Vagina (tissue), 2 donors: ENCODE measurements at regions not wholly inside any gene's neighbourhood (a gene's known extent, or its start where the extent isn't known, plus 50 kb on each side); places are given as distances from the start of the nearest gene placed in this dataset.
A peak's percentile ranks its signal among the peaks of the same experiment; 100 is the strongest.

Source experiments
- DNase-seq, 2 donors: peaks; one replicate each; pipeline ENCODE4 v3.0.0-alpha.2; 2017; ENCODE audit errors: extremely low spot score in 2 of 2
- H3K27ac ChIP-seq: fragments of 200-600 bp; sonication (generic); one replicate; pipeline ENCODE4 v1.5.1; 2019
- H3K27me3 ChIP-seq: fragments of 200-600 bp; sonication (generic); one replicate; pipeline ENCODE4 v1.5.1; 2019
- H3K36me3 ChIP-seq, 2 donors: fragments of 200-600 bp; sonication (generic); one replicate each; pipeline ENCODE4 v1.5.1; 2017 to 2019
- H3K4me1 ChIP-seq: fragments of 200-600 bp; sonication (generic); one replicate; pipeline ENCODE4 v1.5.1; 2019
- H3K4me3 ChIP-seq, 2 donors: fragments of 200-600 bp; sonication (generic); 1 replicate in 1 of 2; 2 replicates in 1 of 2; pipeline ENCODE4 v1.5.1; 2016 to 2019
- H3K9me3 ChIP-seq: fragments of 200-600 bp; sonication (generic); one replicate; pipeline ENCODE4 v1.5.1; 2019
- POLR2A ChIP-seq, 2 donors: fragments of 450-650 bp; IDR thresholded peaks; one replicate each; pipeline ENCODE4 v1.6.1; 2017; ENCODE audit warnings: antibody characterized with exemption in 2 of 2, mild to moderate bottlenecking in 2 of 2, moderate library complexity in 2 of 2
- POLR2AphosphoS5 ChIP-seq, 2 donors: sonication (generic); formaldehyde crosslinking; IDR thresholded peaks; one replicate each; pipeline ENCODE4 v1.9.0; 2017; ENCODE audit warnings: antibody characterized with exemption in 2 of 2, mild to moderate bottlenecking in 2 of 2, low read depth in 1 of 2; ENCODE audit not compliant: insufficient read depth in 1 of 2
- intact Hi-C: fragments of 100-400 bp; cut with DNase I; formaldehyde crosslinking; loops from one replicate; pipeline ENCODE4 v1.15.1; 2023
- TF ChIP-seq, protein P1 (sequence below), 3 experiments: fragments of 450-650 bp in 2 of 3; fragments of 200-600 bp in 1 of 3; sonication (generic) in 1 of 3; IDR thresholded peaks; one replicate each; pipeline ENCODE4 v1.5.1; 2017 to 2019; ENCODE audit warnings: antibody characterized with exemption in 3 of 3, mild to moderate bottlenecking in 2 of 3, moderate library complexity in 2 of 3

- Histone ChIP-seq H3K9me3 (no peaks in the 10 kb centered on the region), H3K36me3 (no peaks in the 10 kb centered on the region), H3K4me1 (peaks cover 74% of the 10 kb centered on the region), H3K27ac (no peak overlapping the region), H3K27me3 (no peaks in the 10 kb centered on the region), H3K4me3 (no peak overlapping the region)
- TF ChIP-seq POLR2A (IDR thresholded peaks at IDR 0.05) (no peak), POLR2AphosphoS5 (IDR thresholded peaks at IDR 0.05; ENCODE audit: insufficient read depth in 1 of 2, low read depth in 1 of 2) (no peak)
- TF ChIP-seq, protein P1, sequence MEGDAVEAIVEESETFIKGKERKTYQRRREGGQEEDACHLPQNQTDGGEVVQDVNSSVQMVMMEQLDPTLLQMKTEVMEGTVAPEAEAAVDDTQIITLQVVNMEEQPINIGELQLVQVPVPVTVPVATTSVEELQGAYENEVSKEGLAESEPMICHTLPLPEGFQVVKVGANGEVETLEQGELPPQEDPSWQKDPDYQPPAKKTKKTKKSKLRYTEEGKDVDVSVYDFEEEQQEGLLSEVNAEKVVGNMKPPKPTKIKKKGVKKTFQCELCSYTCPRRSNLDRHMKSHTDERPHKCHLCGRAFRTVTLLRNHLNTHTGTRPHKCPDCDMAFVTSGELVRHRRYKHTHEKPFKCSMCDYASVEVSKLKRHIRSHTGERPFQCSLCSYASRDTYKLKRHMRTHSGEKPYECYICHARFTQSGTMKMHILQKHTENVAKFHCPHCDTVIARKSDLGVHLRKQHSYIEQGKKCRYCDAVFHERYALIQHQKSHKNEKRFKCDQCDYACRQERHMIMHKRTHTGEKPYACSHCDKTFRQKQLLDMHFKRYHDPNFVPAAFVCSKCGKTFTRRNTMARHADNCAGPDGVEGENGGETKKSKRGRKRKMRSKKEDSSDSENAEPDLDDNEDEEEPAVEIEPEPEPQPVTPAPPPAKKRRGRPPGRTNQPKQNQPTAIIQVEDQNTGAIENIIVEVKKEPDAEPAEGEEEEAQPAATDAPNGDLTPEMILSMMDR (IDR thresholded peaks at IDR 0.05), result no peak
- DNase-seq, result no peak
- intact Hi-C loops, result no loop called here
Observed at GRCh38 chr2:128371248-128371630, 52.6 kb upstream of the HS6ST1 start.

DNA sequence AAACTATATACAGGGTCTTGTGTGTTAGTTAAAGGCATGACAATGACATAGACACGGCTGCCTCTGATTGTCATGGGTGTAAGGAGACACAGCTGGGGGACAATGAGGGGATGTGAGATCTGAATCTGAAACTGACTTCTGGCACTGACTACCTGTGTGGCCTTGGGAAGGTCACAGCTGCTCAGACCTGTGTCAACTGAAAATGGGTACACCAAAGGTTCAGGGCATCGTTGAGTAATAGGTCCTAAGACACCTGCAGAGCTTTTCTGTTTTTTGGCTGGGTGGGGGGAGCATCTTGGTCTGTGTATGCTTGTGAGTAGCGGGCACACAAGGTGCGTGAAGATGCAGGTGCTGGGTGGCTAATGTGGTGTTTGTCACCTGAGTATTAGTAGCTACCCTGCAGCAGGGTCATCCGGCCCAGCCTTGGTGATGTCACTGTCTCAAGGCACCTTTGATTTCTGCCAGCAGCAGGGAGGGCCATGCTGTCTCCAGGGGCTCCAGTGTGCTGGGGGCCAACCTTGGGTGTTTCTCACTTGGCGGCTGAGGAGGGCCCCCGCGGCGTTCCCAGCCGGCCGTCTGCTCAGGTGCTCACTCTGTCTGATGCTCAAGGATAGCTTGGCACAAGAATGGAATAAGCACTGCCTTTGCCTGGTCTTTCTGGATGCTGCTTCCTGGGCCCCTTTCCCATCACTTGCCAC lies 53.1 kb upstream of the HS6ST1 start:
- no peak overlapping the region for H3K27ac ChIP-seq
- H3K9me3 ChIP-seq, result no peaks in the 10 kb centered on the region
- no peaks in the 10 kb centered on the region for H3K36me3 ChIP-seq
- H3K4me1 ChIP-seq, result peaks cover 80% of the 10 kb centered on the region
- no peak overlapping the region for H3K4me3 ChIP-seq
- no peaks in the 10 kb centered on the region for H3K27me3 ChIP-seq
- TF ChIP-seq POLR2A (IDR thresholded peaks at IDR 0.05) (no peak), POLR2AphosphoS5 (IDR thresholded peaks at IDR 0.05; ENCODE audit: insufficient read depth in 1 of 2, low read depth in 1 of 2) (no peak)
- TF ChIP-seq, protein P1 (IDR thresholded peaks at IDR 0.05), result no peak
- intact Hi-C loops, result no loop called here
- no peak for DNase-seq

- Histone ChIP-seq H3K4me1 (peaks cover 90% of the 10 kb centered on the region), H3K9me3 (no peaks in the 10 kb centered on the region), H3K36me3 (no peaks in the 10 kb centered on the region), H3K4me3 (no peak overlapping the region), H3K27me3 (no peaks in the 10 kb centered on the region), H3K27ac (no peak overlapping the region)
- TF ChIP-seq POLR2A (IDR thresholded peaks at IDR 0.05), result no peak
- TF ChIP-seq, protein P1 (IDR thresholded peaks at IDR 0.05), result no peak
- TF ChIP-seq POLR2AphosphoS5 (IDR thresholded peaks at IDR 0.05; ENCODE audit: insufficient read depth in 1 of 2, low read depth in 1 of 2), result no peak
- intact Hi-C loops, result no loop called here
- no peak for DNase-seq
Observed at GRCh38 chr2:128372621-128373341, 54.1 kb upstream of the HS6ST1 start.

DNA sequence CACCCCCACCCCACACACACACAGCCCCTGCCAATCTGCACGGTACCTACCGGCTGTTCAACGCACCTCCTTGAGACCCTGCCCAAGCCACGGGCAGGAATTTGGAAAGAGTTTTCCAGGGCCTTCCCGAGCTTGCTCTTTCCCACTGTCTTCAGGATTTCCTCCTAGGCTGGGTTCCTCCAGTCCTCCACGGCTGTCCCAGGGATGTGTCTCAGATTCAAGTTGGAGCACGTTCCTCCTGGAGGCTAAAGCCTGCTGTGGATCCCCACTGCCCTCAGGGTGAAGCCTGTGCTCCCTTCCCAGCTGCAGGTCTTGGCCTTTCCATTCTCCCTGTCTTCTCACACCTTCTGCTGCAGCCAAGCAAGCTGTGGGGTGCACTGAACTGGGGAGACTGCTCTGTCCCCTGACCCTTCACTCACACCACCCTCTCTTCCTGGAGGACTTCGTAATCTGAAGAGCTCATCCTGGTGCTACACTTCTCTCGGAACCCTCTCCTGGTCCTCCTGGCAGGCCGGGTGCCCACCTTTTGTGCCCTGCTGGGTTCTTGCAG lies 54.9 kb upstream of the HS6ST1 start:
- H3K27ac ChIP-seq, result peak overlapping the region; percentile 37
- no peaks in the 10 kb centered on the region for H3K27me3 ChIP-seq
- no peak overlapping the region for H3K4me3 ChIP-seq
- no peak for DNase-seq
- no peaks in the 10 kb centered on the region for H3K9me3 ChIP-seq
- H3K36me3 ChIP-seq, result no peaks in the 10 kb centered on the region
- intact Hi-C loops, result no loop called here
- TF ChIP-seq POLR2AphosphoS5 (IDR thresholded peaks at IDR 0.05; ENCODE audit: insufficient read depth in 1 of 2, low read depth in 1 of 2), result no peak
- TF ChIP-seq, protein P1 (IDR thresholded peaks at IDR 0.05), result no peak
- TF ChIP-seq POLR2A (IDR thresholded peaks at IDR 0.05), result no peak
- peaks cover 94% of the 10 kb centered on the region for H3K4me1 ChIP-seq
